Adrenal gland (tissue), 5 donors: ENCODE measurements at regions not wholly inside any gene's neighbourhood (a gene's known extent, or its start where the extent isn't known, plus 50 kb on each side); places are given as distances from the start of the nearest gene placed in this dataset.

Experiments
- CTCF ChIP-seq, 6 experiments: fragments of 450-650 bp in 4 of 6; fragments of 200-600 bp in 2 of 6; sonication (generic) in 1 of 6; IDR thresholded peaks; 1 replicate in 5 of 6; 2 replicates in 1 of 6; pipeline versions ENCODE4 v1.5.1 to v1.8.0; 2016 to 2021; ENCODE audit warnings: antibody characterized with exemption in 6 of 6, mild to moderate bottlenecking in 2 of 6, moderate library complexity in 1 of 6
- POLR2A ChIP-seq, 2 donors: fragments of 450-650 bp; IDR thresholded peaks; one replicate each; pipeline ENCODE4 v1.6.1; 2017; ENCODE audit warnings: antibody characterized with exemption in 2 of 2, mild to moderate bottlenecking in 2 of 2, moderate library complexity in 1 of 2
- donor health status: DM: no; HTN: no; CAD: no.

GRCh38 chr2:35415942-35416341 is 939.6 kb upstream of the CRIM1 start:
- TF ChIP-seq CTCF (IDR thresholded peaks at IDR 0.05) (no peak), POLR2A (IDR thresholded peaks at IDR 0.05) (no peak)
